ENCODE measurements at regions not wholly inside any gene's neighbourhood (a gene's known extent, or its start where the extent isn't known, plus 50 kb on each side); places are given as distances from the start of the nearest gene placed in this dataset.

GRCh38 chr14:86915406-86915805 is 1077.6 kb downstream of the GALC start:
- TF ChIP-seq CTCF (IDR thresholded peaks at IDR 0.05; ENCODE audit: low read depth, low read length) (no peak), POLR2A (IDR thresholded peaks at IDR 0.05; ENCODE audit: extremely low read depth, insufficient read length) (no peak)

Measured in NB4 (cell line).